PC-3 (cell line): ENCODE measurements at regions not wholly inside any gene's neighbourhood (a gene's known extent, or its start where the extent isn't known, plus 50 kb on each side); places are given as distances from the start of the nearest gene placed in this dataset.

Source experiments
- ATAC-seq: fragments of 200-7000 bp; cut with Tn5 transposase; 2 replicates; pipeline ENCODE4 v1.9.1; 2020; ENCODE audit warnings: mild to moderate bottlenecking, moderate library complexity
- BruUV-seq: library from RNA; stranded (reverse); fragments of 400-500 nt; replicated peaks from 2 replicates; lab custom pipeline; 2021; lab: Mats Ljungman, UMichigan
- CTCF ChIA-PET: fragments of 300-600 bp; sonication (Branson Sonifier 250); formaldehyde crosslinking; loops from one replicate; lab custom pipeline; 2022; ENCODE audit warnings: antibody characterized with exemption; lab: Charles Lee
- POLR2A ChIA-PET: fragments of 300-600 bp; sonication (Branson Sonifier 250); formaldehyde crosslinking; loops from one replicate; lab custom pipeline; 2022; ENCODE audit warnings: antibody characterized with exemption; ENCODE audit not compliant: unreplicated experiment; lab: Charles Lee
- DNase-seq: peaks from one replicate; pipeline ENCODE4 v3.0.0-alpha.2; 2015
- H2AFZ ChIP-seq: fragments of 300-600 bp; sonication (generic); 2 replicates; pipeline ENCODE4 v1.6.0; 2016; ENCODE audit warnings: antibody characterized with exemption, low read length
- H3F3A ChIP-seq: fragments of 300-600 bp; sonication (generic); one replicate; pipeline ENCODE4 v1.6.0; 2017; ENCODE audit warnings: antibody characterized with exemption, low read length, control low read depth, mild to moderate bottlenecking; ENCODE audit not compliant: unreplicated experiment
- H3K27ac ChIP-seq: fragments of 300-600 bp; sonication (generic); 2 replicates; pipeline ENCODE4 v1.5.1; 2016; ENCODE audit warnings: mild to moderate bottlenecking, low read length
- H3K27me3 ChIP-seq: fragments of 300-600 bp; sonication (generic); 2 replicates; pipeline ENCODE4 v1.6.1; 2016; ENCODE audit warnings: low read length, mixed read lengths
- H3K36me3 ChIP-seq: fragments of 300-600 bp; sonication (generic); 2 replicates; pipeline ENCODE4 v1.6.1; 2016; ENCODE audit warnings: low read depth, mixed run types, low read length, mixed read lengths
- H3K4me1 ChIP-seq: fragments of 300-600 bp; sonication (generic); 2 replicates; pipeline ENCODE4 v1.5.1; 2016; ENCODE audit warnings: low read length; ENCODE audit not compliant: insufficient read depth
- H3K4me2 ChIP-seq: fragments of 300-600 bp; sonication (generic); 2 replicates; pipeline ENCODE4 v1.6.0; 2016; ENCODE audit warnings: low read length
- H3K4me3 ChIP-seq: fragments of 300-600 bp; sonication (generic); 2 replicates; pipeline ENCODE4 v1.5.1; 2016; ENCODE audit warnings: mild to moderate bottlenecking, low read length, mixed read lengths
- H3K79me2 ChIP-seq: fragments of 300-600 bp; sonication (generic); 2 replicates; pipeline ENCODE4 v1.6.1; 2017; ENCODE audit warnings: low read length, mixed read lengths
- H3K9ac ChIP-seq: fragments of 300-600 bp; sonication (generic); 2 replicates; pipeline ENCODE4 v1.6.0; 2016; ENCODE audit warnings: mild to moderate bottlenecking, low read length
- H3K9me2 ChIP-seq: fragments of 300-600 bp; sonication (generic); replicated peaks from 2 replicates; pipeline ENCODE4 v1.6.1; 2016; ENCODE audit warnings: mixed run types, low read length, mixed read lengths
- H3K9me3 ChIP-seq: fragments of 300-600 bp; sonication (generic); 2 replicates; pipeline ENCODE4 v1.6.1; 2016; ENCODE audit warnings: low read length, mixed read lengths
- H4K20me1 ChIP-seq: fragments of 300-600 bp; sonication (generic); 2 replicates; pipeline ENCODE4 v1.6.1; 2016; ENCODE audit warnings: low read length, mixed read lengths
- CTCF ChIP-seq: fragments of 300-600 bp; sonication (generic); conservative IDR thresholded peaks from 2 replicates; pipeline ENCODE4 v1.5.1; 2017; ENCODE audit warnings: antibody characterized with exemption, low read depth, mild to moderate bottlenecking, low read length
- EZH2 ChIP-seq: fragments of 300-600 bp; sonication (generic); IDR thresholded peaks from one replicate; pipeline ENCODE4 v1.6.1; 2017; ENCODE audit warnings: antibody characterized with exemption, mild to moderate bottlenecking, low read length; ENCODE audit not compliant: unreplicated experiment
- EZH2phosphoT487 ChIP-seq: fragments of 300-600 bp; sonication (generic); IDR thresholded peaks from 2 replicates; pipeline ENCODE4 v1.6.1; 2018; ENCODE audit warnings: mild to moderate bottlenecking, antibody characterized with exemption, low read length, borderline replicate concordance
- intact Hi-C: fragments of 100-400 bp; cut with micrococcal nuclease; formaldehyde crosslinking; loops from 2 replicates; pipeline ENCODE4 v1.9.0; 2023

GRCh38 chr11:19379465-19379864 lies 138.7 kb upstream of the E2F8 start:
- no peaks in the 10 kb centered on the region for H3K36me3 ChIP-seq
- H3K27me3 ChIP-seq = no peaks in the 10 kb centered on the region
- no peak overlapping the region for H3K4me2 ChIP-seq
- no peak for DNase-seq
- no peaks in the 10 kb centered on the region for H3K9me2 ChIP-seq
- intact Hi-C loops = no loop called here
- ChIA-PET POLR2A (no interaction called here), CTCF (no interaction called here)
- no peaks in the 10 kb centered on the region for H3F3A ChIP-seq
- H3K27ac ChIP-seq = no peak overlapping the region
- no peaks in the 10 kb centered on the region for H3K79me2 ChIP-seq
- no peaks in the 10 kb centered on the region for H4K20me1 ChIP-seq
- no peaks in the 10 kb centered on the region for H3K9me3 ChIP-seq
- H3K9ac ChIP-seq = no peak overlapping the region
- H2AFZ ChIP-seq = no peak overlapping the region
- no TSS peak for BruUV-seq
- ATAC-seq = no peak
- TF ChIP-seq EZH2phosphoT487 = no peak
- no peak for TF ChIP-seq EZH2
- TF ChIP-seq CTCF = no peak
- no peak overlapping the region for H3K4me3 ChIP-seq
- H3K4me1 ChIP-seq = peaks cover 23% of the 10 kb centered on the region

GRCh38 chr11:19378814-19379213 lies 138.1 kb upstream of the E2F8 start:
- H3K9me3 ChIP-seq = no peaks in the 10 kb centered on the region
- H2AFZ ChIP-seq = no peak overlapping the region
- H3K4me1 ChIP-seq = peaks cover 29% of the 10 kb centered on the region
- no peak overlapping the region for H3K4me2 ChIP-seq
- H3K27ac ChIP-seq = no peak overlapping the region
- ChIA-PET POLR2A (no interaction called here), CTCF (no interaction called here)
- ATAC-seq (no peak), DNase-seq (no peak)
- H3K9me2 ChIP-seq = no peaks in the 10 kb centered on the region
- no peaks in the 10 kb centered on the region for H4K20me1 ChIP-seq
- no peaks in the 10 kb centered on the region for H3F3A ChIP-seq
- no peaks in the 10 kb centered on the region for H3K79me2 ChIP-seq
- no peaks in the 10 kb centered on the region for H3K27me3 ChIP-seq
- H3K36me3 ChIP-seq = no peaks in the 10 kb centered on the region
- BruUV-seq = no TSS peak
- no peak overlapping the region for H3K4me3 ChIP-seq
- no peak overlapping the region for H3K9ac ChIP-seq
- no peak for TF ChIP-seq CTCF
- no peak for TF ChIP-seq EZH2
- TF ChIP-seq EZH2phosphoT487 = no peak
- intact Hi-C loops = no loop called here

- Histone ChIP-seq H3K79me2 (no peaks in the 10 kb centered on the region), H3K4me3 (no peak overlapping the region), H3K36me3 (no peaks in the 10 kb centered on the region), H3K9me2 (no peaks in the 10 kb centered on the region), H3K4me1 (peaks cover 34% of the 10 kb centered on the region), H3F3A (no peaks in the 10 kb centered on the region), H3K9me3 (no peaks in the 10 kb centered on the region), H3K27me3 (no peaks in the 10 kb centered on the region), H2AFZ (no peak overlapping the region), H3K9ac (no peak overlapping the region), H3K4me2 (no peak overlapping the region), H3K27ac (no peak overlapping the region), H4K20me1 (no peaks in the 10 kb centered on the region)
- ChIA-PET POLR2A (no interaction called here), CTCF (no interaction called here)
- intact Hi-C loops = no loop called here
- TF ChIP-seq EZH2phosphoT487 (no peak), CTCF (no peak), EZH2 (no peak)
- no peak for ATAC-seq
- no peak for DNase-seq
- no TSS peak for BruUV-seq
These were observed 137.1 kb upstream of the E2F8 start for GRCh38 chr11:19377881-19378280.
